Mesendoderm (in vitro differentiated cells): ENCODE measurements at regions not wholly inside any gene's neighbourhood (a gene's known extent, or its start where the extent isn't known, plus 50 kb on each side); places are given as distances from the start of the nearest gene placed in this dataset.
A peak's percentile ranks its signal among the peaks of the same experiment; 100 is the strongest.

ENCODE experiments used
- DNase-seq: peaks from one replicate; pipeline ENCODE4 v3.0.0; 2013
- H2AK5ac ChIP-seq: 2 replicates; pipeline ENCODE4 v1.6.1; 2013; ENCODE audit warnings: low read length, inconsistent platforms
- H2BK120ac ChIP-seq: 2 replicates; pipeline ENCODE4 v1.6.1; 2013; ENCODE audit warnings: low read depth, mild to moderate bottlenecking, low read length, moderate library complexity, mixed read lengths
- H2BK15ac ChIP-seq: replicated peaks from 2 replicates; pipeline ENCODE4 v1.6.1; 2013; ENCODE audit warnings: low read depth, mild to moderate bottlenecking, moderate library complexity
- H2BK5ac ChIP-seq: 2 replicates; pipeline ENCODE4 v1.6.1; 2013; ENCODE audit warnings: low read length, inconsistent platforms
- H3K18ac ChIP-seq: 2 replicates; pipeline ENCODE4 v1.6.1; 2013; ENCODE audit warnings: mild to moderate bottlenecking, low read length, mixed read lengths
- H3K23ac ChIP-seq: one replicate; pipeline ENCODE4 v1.6.1; 2013; ENCODE audit warnings: low read length
- H3K27ac ChIP-seq: 2 replicates; pipeline ENCODE4 v1.5.1; 2013; ENCODE audit warnings: low read depth, mild to moderate bottlenecking, inconsistent platforms, low read length, moderate library complexity
- H3K27me3 ChIP-seq: 2 replicates; pipeline ENCODE4 v1.6.1; 2013; ENCODE audit warnings: low read length, control low read depth, mild to moderate bottlenecking, inconsistent platforms; ENCODE audit not compliant: insufficient read depth, poor library complexity
- H3K36me3 ChIP-seq: 2 replicates; pipeline ENCODE4 v1.6.1; 2013; ENCODE audit warnings: low read length, inconsistent platforms; ENCODE audit not compliant: control insufficient read depth, insufficient read depth
- H3K4ac ChIP-seq: one replicate; pipeline ENCODE4 v1.6.1; 2013; ENCODE audit warnings: low read depth, mild to moderate bottlenecking, low read length, moderate library complexity
- H3K4me1 ChIP-seq: 2 replicates; pipeline ENCODE4 v1.6.1; 2013; ENCODE audit warnings: low read depth, low read length, inconsistent platforms; ENCODE audit not compliant: control insufficient read depth
- H3K4me2 ChIP-seq: 2 replicates; pipeline ENCODE4 v1.6.1; 2013; ENCODE audit warnings: low read length
- H3K4me3 ChIP-seq: 2 replicates; pipeline ENCODE4 v1.5.1; 2013; ENCODE audit warnings: mild to moderate bottlenecking, low read length
- H3K56ac ChIP-seq: one replicate; pipeline ENCODE4 v1.6.1; 2013; ENCODE audit warnings: low read length
- H3K79me1 ChIP-seq: 2 replicates; pipeline ENCODE4 v1.6.1; 2013; ENCODE audit warnings: low read length, inconsistent platforms
- H3K79me2 ChIP-seq: 2 replicates; pipeline ENCODE4 v1.6.1; 2013; ENCODE audit warnings: mild to moderate bottlenecking, low read length; ENCODE audit not compliant: control insufficient read depth, insufficient read depth
- H3K9ac ChIP-seq: 2 replicates; pipeline ENCODE4 v1.6.1; 2013; ENCODE audit warnings: low read length, inconsistent platforms
- H4K5ac ChIP-seq: one replicate; pipeline ENCODE4 v1.6.1; 2013; ENCODE audit warnings: low read length
- H4K8ac ChIP-seq: one replicate; pipeline ENCODE4 v1.6.1; 2013; ENCODE audit warnings: low read depth, mild to moderate bottlenecking, control low read depth, low read length, moderate library complexity
- WGBS: extraction: QIAGEN DNeasy Blood & Tissue Kit; methylation state at CpG from one replicate; pipeline ENCODE4 v1.1.7; 2013; ENCODE audit warnings: low lambda C conversion rate, missing lambda C conversion rate; ENCODE audit not compliant: insufficient coverage; ENCODE audit errors: extremely low coverage; 5-methylcytosine and 5-hydroxymethylcytosine counted together

- Histone ChIP-seq H3K4me2 (no peak overlapping the region), H4K5ac (no peak overlapping the region), H3K9ac (no peak overlapping the region), H3K56ac (no peak overlapping the region), H3K27ac (no peak overlapping the region), H3K27me3 (no peaks in the 10 kb centered on the region), H2BK5ac (no peak overlapping the region), H3K23ac (no peak overlapping the region), H3K4ac (no peak overlapping the region), H3K18ac (no peak overlapping the region), H4K8ac (no peak overlapping the region), H2AK5ac (no peak overlapping the region), H3K79me1 (no peaks in the 10 kb centered on the region), H2BK120ac (no peak overlapping the region), H2BK15ac (no peak overlapping the region), H3K4me3 (no peak overlapping the region), H3K4me1 (no peaks in the 10 kb centered on the region), H3K36me3 (no peaks in the 10 kb centered on the region), H3K79me2 (no peaks in the 10 kb centered on the region)
- no peak for DNase-seq
- WGBS, result no CpG with 5 or more reads among the region's 9 CpGs
These were observed 291.4 kb downstream of the IRS2 start for GRCh38 chr13:109494925-109495369.

GRCh38 chr13:109485136-109485794 lies 301.1 kb downstream of the IRS2 start:
- H3K36me3 ChIP-seq, result no peaks in the 10 kb centered on the region
- H3K9ac ChIP-seq, result no peak overlapping the region
- H2AK5ac ChIP-seq, result no peak overlapping the region
- no peak overlapping the region for H3K4ac ChIP-seq
- no peaks in the 10 kb centered on the region for H3K4me1 ChIP-seq
- no CpG with 5 or more reads among the region's 13 CpGs for WGBS
- no peak overlapping the region for H2BK15ac ChIP-seq
- no peak overlapping the region for H3K27ac ChIP-seq
- no peak overlapping the region for H2BK5ac ChIP-seq
- H3K23ac ChIP-seq, result no peak overlapping the region
- no peak overlapping the region for H3K18ac ChIP-seq
- H3K79me2 ChIP-seq, result no peaks in the 10 kb centered on the region
- H2BK120ac ChIP-seq, result no peak overlapping the region
- no peak overlapping the region for H4K8ac ChIP-seq
- H3K4me2 ChIP-seq, result no peak overlapping the region
- DNase-seq, result no peak
- H4K5ac ChIP-seq, result no peak overlapping the region
- H3K27me3 ChIP-seq, result no peaks in the 10 kb centered on the region
- H3K56ac ChIP-seq, result no peak overlapping the region
- H3K4me3 ChIP-seq, result no peak overlapping the region
- no peaks in the 10 kb centered on the region for H3K79me1 ChIP-seq

GRCh38 chr13:109483284-109483683 lies 303.1 kb downstream of the IRS2 start:
- Histone ChIP-seq H3K79me2 (no peaks in the 10 kb centered on the region), H2AK5ac (no peak overlapping the region), H2BK120ac (no peak overlapping the region), H3K23ac (no peak overlapping the region), H3K4ac (no peak overlapping the region), H3K27ac (no peak overlapping the region), H3K4me1 (no peaks in the 10 kb centered on the region), H3K9ac (no peak overlapping the region), H3K79me1 (no peaks in the 10 kb centered on the region), H2BK15ac (no peak overlapping the region), H3K27me3 (no peaks in the 10 kb centered on the region), H3K18ac (no peak overlapping the region), H3K56ac (no peak overlapping the region), H3K36me3 (no peaks in the 10 kb centered on the region), H4K8ac (no peak overlapping the region), H2BK5ac (no peak overlapping the region), H3K4me3 (no peak overlapping the region), H4K5ac (no peak overlapping the region), H3K4me2 (no peak overlapping the region)
- DNase-seq, result no peak
- WGBS, result no CpG with 5 or more reads among the region's 5 CpGs

GRCh38 chr13:109481040-109481439 lies 305.3 kb downstream of the IRS2 start:
- no peaks in the 10 kb centered on the region for H3K79me2 ChIP-seq
- no peaks in the 10 kb centered on the region for H3K36me3 ChIP-seq
- H2BK15ac ChIP-seq, result no peak overlapping the region
- no peaks in the 10 kb centered on the region for H3K4me1 ChIP-seq
- H2AK5ac ChIP-seq, result no peak overlapping the region
- no peak overlapping the region for H2BK120ac ChIP-seq
- H3K4me2 ChIP-seq, result no peak overlapping the region
- H3K9ac ChIP-seq, result no peak overlapping the region
- H3K4me3 ChIP-seq, result no peak overlapping the region
- no peak overlapping the region for H3K27ac ChIP-seq
- H3K56ac ChIP-seq, result no peak overlapping the region
- no peak overlapping the region for H3K23ac ChIP-seq
- no peak overlapping the region for H4K8ac ChIP-seq
- H3K4ac ChIP-seq, result no peak overlapping the region
- no peaks in the 10 kb centered on the region for H3K27me3 ChIP-seq
- no peaks in the 10 kb centered on the region for H3K79me1 ChIP-seq
- DNase-seq, result no peak
- no peak overlapping the region for H3K18ac ChIP-seq
- no peak overlapping the region for H4K5ac ChIP-seq
- WGBS, result no CpG with 5 or more reads among the region's 7 CpGs
- no peak overlapping the region for H2BK5ac ChIP-seq

- DNase-seq, result peak; percentile 21
- no peak overlapping the region for H4K5ac ChIP-seq
- WGBS, result no CpG with 5 or more reads among the region's 11 CpGs
These were observed 306.1 kb downstream of the IRS2 start for GRCh38 chr13:109480011-109480955.

More at GRCh38 chr13:109480011-109480955, 306.1 kb downstream of the IRS2 start:
- no peak overlapping the region for H2AK5ac ChIP-seq
- no peaks in the 10 kb centered on the region for H3K79me1 ChIP-seq
- no peaks in the 10 kb centered on the region for H3K79me2 ChIP-seq
- no peak overlapping the region for H2BK120ac ChIP-seq
- H3K4ac ChIP-seq, result no peak overlapping the region
- H4K8ac ChIP-seq, result no peak overlapping the region
- no peak overlapping the region for H2BK15ac ChIP-seq
- no peak overlapping the region for H3K9ac ChIP-seq
- H3K27ac ChIP-seq, result no peak overlapping the region
- no peaks in the 10 kb centered on the region for H3K36me3 ChIP-seq
- H3K18ac ChIP-seq, result no peak overlapping the region
- H3K4me3 ChIP-seq, result no peak overlapping the region
- H3K56ac ChIP-seq, result no peak overlapping the region
- no peaks in the 10 kb centered on the region for H3K27me3 ChIP-seq
- no peak overlapping the region for H3K23ac ChIP-seq
- no peaks in the 10 kb centered on the region for H3K4me1 ChIP-seq
- no peak overlapping the region for H3K4me2 ChIP-seq
- no peak overlapping the region for H2BK5ac ChIP-seq
